H1 (cell line): ENCODE measurements at regions not wholly inside any gene's neighbourhood (a gene's known extent, or its start where the extent isn't known, plus 50 kb on each side); places are given as distances from the start of the nearest gene placed in this dataset.

Source experiments
- CTCF ChIA-PET: fragments of 300-600 bp; sonication (Branson Sonifier 250); formaldehyde crosslinking; loops from one replicate; lab custom pipeline; 2021; ENCODE audit not compliant: partially characterized antibody; lab: Charles Lee
- POLR2A ChIA-PET: fragments of 300-600 bp; sonication (Branson Sonifier 250); formaldehyde crosslinking; loops from one replicate; lab custom pipeline; 2021; ENCODE audit warnings: inconsistent platforms; ENCODE audit not compliant: partially characterized antibody; lab: Charles Lee
- DNase-seq, 2 experiments: peaks; one replicate each; pipeline versions ENCODE4 v3.0.0 to v3.0.0-alpha.2; 2010 to 2022; ENCODE audit warnings: low spot score in 2 of 2, low read depth in 1 of 2, mixed read lengths in 1 of 2
- FAIRE-seq: peaks from 2 replicates; lab custom pipeline; 2011; peaks lifted over from hg19 to GRCh38; lab: Jason Lieb, UNC
- H2AFZ ChIP-seq: 2 replicates; pipeline ENCODE4 v1.8.1; 2012; ENCODE audit warnings: low read length, inconsistent platforms
- H2AK5ac ChIP-seq: 2 replicates; pipeline ENCODE4 v1.6.1; 2013; ENCODE audit warnings: low read depth, low read length
- H2BK120ac ChIP-seq: replicated peaks from 2 replicates; pipeline ENCODE3; 2013; ENCODE audit warnings: low read depth, low read length, inconsistent platforms
- H2BK12ac ChIP-seq: 2 replicates; pipeline ENCODE4 v1.6.1; 2013; ENCODE audit warnings: low read depth, low read length
- H2BK15ac ChIP-seq: 2 replicates; pipeline ENCODE4 v1.6.1; 2013; ENCODE audit warnings: low read length
- H2BK20ac ChIP-seq: 2 replicates; pipeline ENCODE4 v1.6.1; 2013; ENCODE audit warnings: low read length
- H2BK5ac ChIP-seq: 2 replicates; pipeline ENCODE4 v1.6.1; 2013; ENCODE audit warnings: low read depth, low read length
- H3K14ac ChIP-seq: 2 replicates; pipeline ENCODE4 v1.6.1; 2013; ENCODE audit warnings: inconsistent platforms; ENCODE audit not compliant: insufficient read length
- H3K18ac ChIP-seq: 2 replicates; pipeline ENCODE4 v1.6.1; 2013; ENCODE audit warnings: low read length; ENCODE audit errors: extremely low read depth
- H3K23ac ChIP-seq: 2 replicates; pipeline ENCODE4 v1.6.1; 2013; ENCODE audit warnings: inconsistent platforms; ENCODE audit not compliant: insufficient read length
- H3K23me2 ChIP-seq: 2 replicates; pipeline ENCODE4 v1.6.1; 2013; ENCODE audit warnings: low read depth, low read length
- H3K27ac ChIP-seq: 2 replicates; pipeline ENCODE4 v1.6.1; 2011; ENCODE audit warnings: low read depth, low read length, inconsistent platforms
- H3K27me3 ChIP-seq, 4 experiments: replicated peaks in 1 of 4; 1 replicate in 1 of 4; 2 replicates in 3 of 4; pipeline versions ENCODE4 v1.6.1 to v1.8.1; 2011 to 2013; ENCODE audit warnings: low read length in 3 of 4, mild to moderate bottlenecking in 3 of 4, inconsistent platforms in 2 of 4, mixed read lengths in 2 of 4, moderate library complexity in 1 of 4; ENCODE audit not compliant: control insufficient read depth in 3 of 4, insufficient read depth in 3 of 4; ENCODE audit errors: extremely low read depth in 1 of 4
- H3K36me3 ChIP-seq, 4 experiments: 2 replicates each; pipeline versions ENCODE4 v1.6.1 to v1.8.1; 2011 to 2013; ENCODE audit warnings: mild to moderate bottlenecking in 4 of 4, low read length in 3 of 4, moderate library complexity in 2 of 4, control low read depth in 1 of 4, inconsistent platforms in 1 of 4; ENCODE audit not compliant: insufficient read depth in 4 of 4, control insufficient read depth in 2 of 4
- H3K4ac ChIP-seq: replicated peaks from 2 replicates; pipeline ENCODE3; 2013; ENCODE audit warnings: low read length, low read depth, mixed read lengths, inconsistent platforms; ENCODE audit not compliant: insufficient read length
- H3K4me1 ChIP-seq, 4 experiments: replicated peaks in 1 of 4; 1 replicate in 1 of 4; 2 replicates in 3 of 4; pipeline versions ENCODE4 v1.6.1 to v1.8.1; 2011 to 2013; ENCODE audit warnings: low read length in 3 of 4, inconsistent platforms in 2 of 4, mixed read lengths in 1 of 4; ENCODE audit not compliant: insufficient read depth in 4 of 4, control insufficient read depth in 3 of 4
- H3K4me2 ChIP-seq, 2 experiments: 2 replicates each; pipeline versions ENCODE4 v1.6.1 to v1.8.1; 2011 to 2013; ENCODE audit warnings: low read depth in 2 of 2, low read length in 2 of 2, control low read depth in 1 of 2, inconsistent platforms in 1 of 2, mild to moderate bottlenecking in 1 of 2; ENCODE audit not compliant: insufficient read depth in 1 of 2
- H3K4me3 ChIP-seq, 4 experiments: fragments of 200-600, 300-600 bp in 1 of 4; sonication (generic), shearing (Covaris generic), sonication (Bioruptor Twin) in 1 of 4; 2 replicates each; pipeline versions ENCODE4 v1.5.1 to v1.8.1; 2011 to 2016; ENCODE audit warnings: low read length in 4 of 4, low read depth in 3 of 4, control low read depth in 2 of 4, inconsistent platforms in 2 of 4, mild to moderate bottlenecking in 2 of 4, mixed read lengths in 1 of 4, moderate library complexity in 1 of 4; ENCODE audit not compliant: insufficient read depth in 2 of 4; ENCODE audit errors: extremely low read depth in 1 of 4
- H3K56ac ChIP-seq: replicated peaks from 2 replicates; pipeline ENCODE3; 2013; ENCODE audit warnings: low read depth, mild to moderate bottlenecking, mixed read lengths, low read length, inconsistent platforms; ENCODE audit not compliant: insufficient read length
- H3K79me1 ChIP-seq: 2 replicates; pipeline ENCODE4 v1.6.1; 2013; ENCODE audit warnings: low read depth, low read length, control low read depth
- H3K79me2 ChIP-seq, 2 experiments: 2 replicates each; pipeline versions ENCODE4 v1.6.1 to v1.8.1; 2012 to 2013; ENCODE audit warnings: low read length in 2 of 2, mild to moderate bottlenecking in 2 of 2, inconsistent platforms in 1 of 2; ENCODE audit not compliant: insufficient read depth in 2 of 2, control insufficient read depth in 1 of 2
- H3K9ac ChIP-seq, 4 experiments: replicated peaks in 1 of 4; 1 replicate in 1 of 4; 2 replicates in 3 of 4; pipeline versions ENCODE4 v1.6.1 to v1.8.1; 2011 to 2013; ENCODE audit warnings: low read depth in 3 of 4, low read length in 3 of 4, control low read depth in 2 of 4, mild to moderate bottlenecking in 2 of 4, moderate library complexity in 2 of 4, inconsistent platforms in 1 of 4; ENCODE audit errors: extremely low read depth in 1 of 4
- H3K9me3 ChIP-seq, 2 experiments: 2 replicates each; pipeline versions ENCODE4 v1.6.1 to v1.8.1; 2012 to 2013; ENCODE audit warnings: mild to moderate bottlenecking in 2 of 2, moderate library complexity in 2 of 2, control low read depth in 1 of 2, inconsistent platforms in 1 of 2, low read depth in 1 of 2, low read length in 1 of 2, mixed read lengths in 1 of 2; ENCODE audit not compliant: insufficient read depth in 2 of 2
- H4K20me1 ChIP-seq, 2 experiments: replicated peaks in 1 of 2; 2 replicates each; pipeline versions ENCODE3 to v1.8.1; 2011 to 2013; ENCODE audit warnings: inconsistent platforms in 2 of 2, low read length in 2 of 2, mild to moderate bottlenecking in 1 of 2; ENCODE audit not compliant: insufficient read depth in 2 of 2, control insufficient read depth in 1 of 2
- H4K5ac ChIP-seq: 2 replicates; pipeline ENCODE4 v1.6.1; 2013; ENCODE audit warnings: low read length, low read depth, mixed read lengths, inconsistent platforms; ENCODE audit not compliant: insufficient read length
- H4K8ac ChIP-seq: 2 replicates; pipeline ENCODE4 v1.8.0; 2013; ENCODE audit warnings: mild to moderate bottlenecking, moderate library complexity, low read length, inconsistent platforms; ENCODE audit not compliant: insufficient read depth; ENCODE audit errors: extremely low read depth
- H4K91ac ChIP-seq: replicated peaks from 2 replicates; pipeline ENCODE3; 2013; ENCODE audit warnings: low read length, mixed read lengths, inconsistent platforms; ENCODE audit not compliant: insufficient read length
- BACH1 ChIP-seq: IDR thresholded peaks from 2 replicates; pipeline ENCODE4 v1.6.1; 2012; ENCODE audit warnings: low read length, improper control_type of control experiment
- EP300 ChIP-seq, 2 experiments: IDR thresholded peaks; 1 replicate in 1 of 2; 2 replicates in 1 of 2; pipeline ENCODE4 v1.6.1; 2011 to 2012; ENCODE audit warnings: low read depth in 2 of 2, low read length in 2 of 2, mild to moderate bottlenecking in 2 of 2, borderline replicate concordance in 1 of 2, inconsistent platforms in 1 of 2, moderate library complexity in 1 of 2
- GTF2F1 ChIP-seq: IDR thresholded peaks from 2 replicates; pipeline ENCODE4 v1.6.1; 2012; ENCODE audit warnings: low read depth, low read length, improper control_type of control experiment, borderline replicate concordance
- HDAC6 ChIP-seq: IDR thresholded peaks from one replicate; pipeline ENCODE4 v1.7.1; 2012; ENCODE audit warnings: low read depth, mild to moderate bottlenecking, inconsistent platforms, low read length, moderate library complexity
- KDM5A ChIP-seq: fragments of 200-600 bp; IDR thresholded peaks from 2 replicates; pipeline ENCODE4 v1.7.1; 2012; ENCODE audit warnings: mild to moderate bottlenecking, low read length, inconsistent platforms, mixed read lengths
- POLR2A ChIP-seq, 2 experiments: IDR thresholded peaks; 1 replicate in 1 of 2; 2 replicates in 1 of 2; pipeline ENCODE4 v1.6.1; 2011; ENCODE audit warnings: low read depth in 2 of 2, low read length in 2 of 2, mild to moderate bottlenecking in 2 of 2; ENCODE audit errors: control extremely low read depth in 1 of 2
- POU5F1 ChIP-seq: IDR thresholded peaks from 2 replicates; pipeline ENCODE4 v1.6.1; 2011; ENCODE audit warnings: low read depth, mild to moderate bottlenecking, low read length, moderate library complexity
- RAD21 ChIP-seq, 2 experiments: IDR thresholded peaks in 1 of 2; conservative IDR thresholded peaks in 1 of 2; 2 replicates each; pipeline ENCODE4 v1.6.1; 2011; ENCODE audit warnings: low read depth in 2 of 2, low read length in 2 of 2, improper control_type of control experiment in 1 of 2, inconsistent platforms in 1 of 2, mild to moderate bottlenecking in 1 of 2, moderate library complexity in 1 of 2
- SUZ12 ChIP-seq: fragments of 200-600 bp; sonication (generic); IDR thresholded peaks from 2 replicates; pipeline ENCODE4 v1.6.1; 2012; ENCODE audit warnings: mild to moderate bottlenecking, inconsistent platforms, low read length, moderate library complexity, mixed read lengths
- TBP ChIP-seq: IDR thresholded peaks from 2 replicates; pipeline ENCODE4 v1.6.1; 2011; ENCODE audit warnings: low read depth, low read length, improper control_type of control experiment
- USF2 ChIP-seq: IDR thresholded peaks from 2 replicates; pipeline ENCODE4 v1.6.1; 2011; ENCODE audit warnings: low read length, improper control_type of control experiment
- WGBS, 2 experiments: shearing (Covaris generic) in 1 of 2; methylation state at CpG; one replicate each; pipeline versions ENCODE4 v1.1.6 to v1.1.7; 2013 to 2015; ENCODE audit warnings: low lambda C conversion rate in 2 of 2, mixed read lengths in 2 of 2, inconsistent platforms in 1 of 2, low coverage in 1 of 2, missing lambda C conversion rate in 1 of 2; ENCODE audit not compliant: insufficient replicate concordance in 2 of 2, insufficient coverage in 1 of 2, insufficient read length in 1 of 2; ENCODE audit errors: extremely low coverage in 1 of 2, missing lambda C conversion rate in 1 of 2; 5-methylcytosine and 5-hydroxymethylcytosine counted together

- no peak overlapping the region for H3K18ac ChIP-seq
- H3K27ac ChIP-seq: no peak overlapping the region
- no peaks in the 10 kb centered on the region for H3K79me2 ChIP-seq
- H2BK5ac ChIP-seq: no peak overlapping the region
- H2BK120ac ChIP-seq: no peak overlapping the region
- no peak overlapping the region for H4K8ac ChIP-seq
- no peak overlapping the region for H2AFZ ChIP-seq
- no peak overlapping the region for H3K14ac ChIP-seq
- no peak overlapping the region for H3K4ac ChIP-seq
- no peak overlapping the region for H3K23ac ChIP-seq
- no peak overlapping the region for H2BK12ac ChIP-seq
- H4K20me1 ChIP-seq: no peaks in the 10 kb centered on the region
- H3K4me2 ChIP-seq: no peak overlapping the region
- no peak overlapping the region for H3K9ac ChIP-seq
- TF ChIP-seq RAD21 (IDR thresholded peaks at IDR 0.05 in 1 of 2, conservative IDR thresholded peaks at IDR 0.05 in 1 of 2; ENCODE audit: low read depth in 2 of 2, low read length in 2 of 2) (no peak), USF2 (no peak), EP300 (IDR thresholded peaks at IDR 0.05; ENCODE audit: borderline replicate concordance in 1 of 2, low read depth in 2 of 2, low read length in 2 of 2) (no peak), TBP (no peak), POLR2A (IDR thresholded peaks at IDR 0.05; ENCODE audit: control extremely low read depth in 1 of 2, low read depth in 2 of 2, low read length in 2 of 2) (no peak), SUZ12 (no peak), KDM5A (no peak), HDAC6 (no peak), BACH1 (no peak), POU5F1 (no peak), GTF2F1 (no peak)
- no peak overlapping the region for H4K91ac ChIP-seq
- no peaks in the 10 kb centered on the region for H3K23me2 ChIP-seq
- CTCF ChIA-PET: interaction anchor here (1.0 kb wide), 1 partner anchor 243 kb away, joined by 3 read pairs; no protein-coding TSS in a partner anchor
- H4K5ac ChIP-seq: no peak overlapping the region
- no peak for FAIRE-seq
- no peak overlapping the region for H2BK20ac ChIP-seq
- peaks cover 0 to 5% (median 2%) of the 10 kb centered on the region in 4 experiments; a peak in 4 of 7 replicates for H3K4me1 ChIP-seq
- no peak overlapping the region for H3K56ac ChIP-seq
- H3K4me3 ChIP-seq: no peak overlapping the region
- H3K36me3 ChIP-seq: no peaks in the 10 kb centered on the region
- POLR2A ChIA-PET: no interaction called here
- no peaks in the 10 kb centered on the region for H3K9me3 ChIP-seq
- H3K27me3 ChIP-seq: no peaks in the 10 kb centered on the region
- no peak for DNase-seq
- H3K79me1 ChIP-seq: no peaks in the 10 kb centered on the region
- no peak overlapping the region for H2BK15ac ChIP-seq
- 77% methylated on average over 4 of the region's 4 CpGs; no CpG with 5 or more reads in 1 of the 2 experiments for WGBS, 2 experiments
- no peak overlapping the region for H2AK5ac ChIP-seq
Measured at GRCh38 chrX:13194291-13195103, 125.4 kb downstream of the ATXN3L start.
